HCT116 (cell line): ENCODE measurements at regions not wholly inside any gene's neighbourhood (a gene's known extent, or its start where the extent isn't known, plus 50 kb on each side); places are given as distances from the start of the nearest gene placed in this dataset.
"Not testable (repeated sequence)": the region's sequence is repeated elsewhere in the genome, so short reads cannot be mapped to it uniquely, and the experiment has no call there.

Source experiments
- ATAC-seq: fragments of 200-7000 bp; cut with Tn5 transposase; 2 replicates; pipeline ENCODE4 v1.9.1; 2020; ENCODE audit warnings: mild to moderate bottlenecking, moderate library complexity
- BruUV-seq: library from RNA; stranded (reverse); fragments of 400-500 nt; replicated peaks from 2 replicates; lab custom pipeline; 2021; lab: Mats Ljungman, UMichigan
- CTCF ChIA-PET: fragments of 300-600 bp; sonication (Branson Sonifier 250); formaldehyde crosslinking; loops from one replicate; lab custom pipeline; 2021; ENCODE audit warnings: antibody characterized with exemption; lab: Charles Lee
- POLR2A ChIA-PET: fragments of 300-600, 350-600 bp; sonication (Branson Sonifier 250); formaldehyde crosslinking; loops from one replicate; lab custom pipeline; 2021; ENCODE audit warnings: antibody characterized with exemption; lab: Charles Lee
- RAD21 ChIA-PET, 2 experiments: fragments of 300-600 bp; sonication (Branson Sonifier 250); formaldehyde crosslinking; loops; one replicate each; lab custom pipeline; 2023; ENCODE audit warnings: low total read pairs in 2 of 2; ENCODE audit not compliant: uncharacterized antibody in 2 of 2, unreplicated experiment in 2 of 2, low non-redundant PET in 1 of 2; lab: Charles Lee
- DNase-seq: peaks from one replicate; pipeline ENCODE4 v3.0.0-alpha.2; 2010; ENCODE audit warnings: low read depth, low spot score
- H2AFZ ChIP-seq: fragments of 200-600 bp; shearing (Covaris generic), sonication (generic); 2 replicates; pipeline ENCODE4 v1.6.1; 2017; ENCODE audit warnings: low read depth, mixed run types, mixed read lengths, antibody characterized with exemption, low read length; ENCODE audit not compliant: poor library complexity, severe bottlenecking
- H3K27ac ChIP-seq: 2 replicates; pipeline ENCODE4 v1.5.1; 2012; ENCODE audit warnings: low read depth, low read length
- H3K27me3 ChIP-seq: fragments of 200-600 bp; sonication (generic); 2 replicates; pipeline ENCODE4 v1.6.1; 2016; ENCODE audit warnings: mixed run types, low read length, mixed read lengths; ENCODE audit not compliant: insufficient read depth
- H3K36me3 ChIP-seq, 2 experiments: fragments of 200-500 bp in 1 of 2; fragments of 200-600 bp in 1 of 2; sonication (Bioruptor generic) in 1 of 2; sonication (generic) in 1 of 2; 2 replicates each; pipeline versions ENCODE4 v1.5.1 to v1.6.1; 2014 to 2016; ENCODE audit warnings: low read length in 2 of 2, inconsistent platforms in 1 of 2, mixed read lengths in 1 of 2, mixed run types in 1 of 2; ENCODE audit not compliant: insufficient read depth in 2 of 2, control insufficient read depth in 1 of 2
- H3K4me1 ChIP-seq, 2 experiments: fragments of 200-600 bp in 1 of 2; sonication (generic) in 1 of 2; 2 replicates each; pipeline versions ENCODE4 v1.5.1 to v1.6.1; 2012 to 2017; ENCODE audit warnings: low read length in 2 of 2, inconsistent platforms in 1 of 2, mild to moderate bottlenecking in 1 of 2, mixed read lengths in 1 of 2, mixed run types in 1 of 2, moderate library complexity in 1 of 2; ENCODE audit not compliant: insufficient read depth in 2 of 2, control insufficient read depth in 1 of 2
- H3K4me2 ChIP-seq: fragments of 200-600 bp; sonication (generic); 2 replicates; pipeline ENCODE4 v1.6.1; 2017; ENCODE audit warnings: mixed run types, low read length, mixed read lengths
- H3K4me3 ChIP-seq, 2 experiments: fragments of 200-600 bp in 1 of 2; sonication (generic) in 1 of 2; replicated peaks in 1 of 2; 2 replicates each; pipeline ENCODE4 v1.5.1; 2011 to 2016; ENCODE audit warnings: low read length in 2 of 2, control low read depth in 1 of 2, low read depth in 1 of 2, mild to moderate bottlenecking in 1 of 2, mixed read lengths in 1 of 2, mixed run types in 1 of 2
- H3K79me2 ChIP-seq: fragments of 200-600 bp; sonication (generic); 2 replicates; pipeline ENCODE4 v1.6.1; 2017; ENCODE audit warnings: mild to moderate bottlenecking, mixed run types, low read length, moderate library complexity, mixed read lengths; ENCODE audit not compliant: insufficient read depth
- H3K9ac ChIP-seq: fragments of 200-600 bp; sonication (generic); 2 replicates; pipeline ENCODE4 v1.6.1; 2016; ENCODE audit warnings: low read length, mixed read lengths
- H3K9me2 ChIP-seq: fragments of 200-600 bp; sonication (generic), shearing (Covaris generic); 2 replicates; pipeline ENCODE4 v1.6.1; 2017; ENCODE audit warnings: mixed run types, mild to moderate bottlenecking, moderate library complexity; ENCODE audit not compliant: insufficient read depth
- H3K9me3 ChIP-seq, 2 experiments: fragments of 200-500 bp in 1 of 2; fragments of 200-600 bp in 1 of 2; sonication (Bioruptor generic) in 1 of 2; sonication (generic) in 1 of 2; 2 replicates each; pipeline ENCODE4 v1.6.1; 2014 to 2017; ENCODE audit warnings: low read length in 2 of 2, mixed read lengths in 2 of 2, inconsistent platforms in 1 of 2, low read depth in 1 of 2, mild to moderate bottlenecking in 1 of 2, mixed run types in 1 of 2, moderate library complexity in 1 of 2; ENCODE audit not compliant: control insufficient read depth in 1 of 2, insufficient read depth in 1 of 2
- H4K20me1 ChIP-seq: fragments of 200-600 bp; sonication (generic), shearing (Covaris generic); 2 replicates; pipeline ENCODE4 v1.6.1; 2017; ENCODE audit warnings: mixed run types, mild to moderate bottlenecking, moderate library complexity; ENCODE audit not compliant: insufficient read depth
- intact Hi-C: fragments of 100-400 bp; cut with micrococcal nuclease; formaldehyde crosslinking; loops from 2 replicates; pipeline ENCODE4 v1.10.0; 2022

- DNase-seq, H3K9ac ChIP-seq, H3K4me1 ChIP-seq, POLR2A ChIA-PET, H3K79me2 ChIP-seq, ATAC-seq, H2AFZ ChIP-seq, RAD21 ChIA-PET, H3K27ac ChIP-seq, H3K27me3 ChIP-seq, CTCF ChIA-PET, H3K9me3 ChIP-seq, intact Hi-C loops, H3K4me3 ChIP-seq, H3K36me3 ChIP-seq, H3K9me2 ChIP-seq, BruUV-seq, H3K4me2 ChIP-seq, H4K20me1 ChIP-seq: not testable (repeated sequence)
Observed at GRCh38 chr10:27291253-27291895, 50.8 kb upstream of the ACBD5 start.
